A673 (cell line): ENCODE measurements at regions not wholly inside any gene's neighbourhood (a gene's known extent, or its start where the extent isn't known, plus 50 kb on each side); places are given as distances from the start of the nearest gene placed in this dataset.

Experiments used
- BruUV-seq: library from RNA; stranded (reverse); fragments of 400-500 nt; replicated peaks from 2 replicates; lab custom pipeline; 2021; lab: Mats Ljungman, UMichigan
- CTCF ChIA-PET: fragments of 300-600 bp; sonication (Branson Sonifier 250); formaldehyde crosslinking; loops from one replicate; lab custom pipeline; 2022; ENCODE audit warnings: antibody characterized with exemption; lab: Charles Lee
- POLR2A ChIA-PET: fragments of 300-600 bp; sonication (Branson Sonifier 250); formaldehyde crosslinking; loops from one replicate; lab custom pipeline; 2022; ENCODE audit warnings: antibody characterized with exemption; ENCODE audit not compliant: low non-redundant PET; lab: Charles Lee
- DNase-seq: peaks from one replicate; pipeline ENCODE4 v3.0.0-alpha.2; 2015; ENCODE audit warnings: low spot score
- H3K27ac ChIP-seq: fragments of 200-600 bp; sonication (generic); 2 replicates; pipeline ENCODE4 v1.5.1; 2016; ENCODE audit warnings: mixed run types, low read depth, mild to moderate bottlenecking, mixed read lengths, antibody characterized with exemption, low read length; ENCODE audit not compliant: poor library complexity, severe bottlenecking
- H3K27me3 ChIP-seq: fragments of 200-600 bp; sonication (generic); replicated peaks from 2 replicates; pipeline ENCODE4 v1.6.1; 2017; ENCODE audit warnings: mixed run types, low read depth, mild to moderate bottlenecking, mixed read lengths, antibody characterized with exemption, low read length; ENCODE audit not compliant: insufficient read depth, poor library complexity
- H3K36me3 ChIP-seq: fragments of 200-600 bp; sonication (generic); 2 replicates; pipeline ENCODE4 v1.6.1; 2016; ENCODE audit warnings: mixed run types, mild to moderate bottlenecking, mixed read lengths, antibody characterized with exemption, low read length; ENCODE audit not compliant: insufficient read depth, poor library complexity, severe bottlenecking
- H3K4me1 ChIP-seq: fragments of 200-600 bp; sonication (generic); 2 replicates; pipeline ENCODE4 v1.6.1; 2017; ENCODE audit warnings: mixed run types, mild to moderate bottlenecking, mixed read lengths, antibody characterized with exemption, low read length; ENCODE audit not compliant: insufficient read depth, poor library complexity, severe bottlenecking
- H3K4me3 ChIP-seq: fragments of 200-600 bp; sonication (generic); 2 replicates; pipeline ENCODE4 v1.5.1; 2016; ENCODE audit warnings: low read depth, mixed run types, mild to moderate bottlenecking, mixed read lengths, low read length; ENCODE audit not compliant: poor library complexity, severe bottlenecking
- H3K9me3 ChIP-seq: fragments of 200-600 bp; sonication (generic); 2 replicates; pipeline ENCODE4 v1.6.1; 2016; ENCODE audit warnings: mixed run types, low read depth, mild to moderate bottlenecking, mixed read lengths, antibody characterized with exemption, low read length; ENCODE audit not compliant: poor library complexity, severe bottlenecking
- EZH2 ChIP-seq: fragments of 200-600 bp; sonication (generic); IDR thresholded peaks from 2 replicates; pipeline ENCODE4 v1.6.1; 2017; ENCODE audit warnings: borderline replicate concordance, low read depth, mild to moderate bottlenecking, mixed read lengths, antibody characterized with exemption, low read length; ENCODE audit not compliant: poor library complexity, severe bottlenecking
- intact Hi-C: fragments of 100-400 bp; cut with micrococcal nuclease; formaldehyde crosslinking; loops from one replicate; pipeline ENCODE4 v1.10.0; 2022; ENCODE audit not compliant: unreplicated experiment
- TF ChIP-seq, protein P1 (sequence below): fragments of 300-800, 200-600 bp; sonication (generic); conservative IDR thresholded peaks from 2 replicates; pipeline ENCODE4 v1.5.1; 2017; ENCODE audit warnings: low read depth, mild to moderate bottlenecking, antibody characterized with exemption, low read length, moderate library complexity, mixed read lengths

- no peak overlapping the region for H3K27ac ChIP-seq
- no peaks in the 10 kb centered on the region for H3K27me3 ChIP-seq
- no peaks in the 10 kb centered on the region for H3K9me3 ChIP-seq
- H3K4me1 ChIP-seq = peaks cover 15% of the 10 kb centered on the region
- no peaks in the 10 kb centered on the region for H3K36me3 ChIP-seq
- no peak for TF ChIP-seq EZH2
- TF ChIP-seq, protein P1, sequence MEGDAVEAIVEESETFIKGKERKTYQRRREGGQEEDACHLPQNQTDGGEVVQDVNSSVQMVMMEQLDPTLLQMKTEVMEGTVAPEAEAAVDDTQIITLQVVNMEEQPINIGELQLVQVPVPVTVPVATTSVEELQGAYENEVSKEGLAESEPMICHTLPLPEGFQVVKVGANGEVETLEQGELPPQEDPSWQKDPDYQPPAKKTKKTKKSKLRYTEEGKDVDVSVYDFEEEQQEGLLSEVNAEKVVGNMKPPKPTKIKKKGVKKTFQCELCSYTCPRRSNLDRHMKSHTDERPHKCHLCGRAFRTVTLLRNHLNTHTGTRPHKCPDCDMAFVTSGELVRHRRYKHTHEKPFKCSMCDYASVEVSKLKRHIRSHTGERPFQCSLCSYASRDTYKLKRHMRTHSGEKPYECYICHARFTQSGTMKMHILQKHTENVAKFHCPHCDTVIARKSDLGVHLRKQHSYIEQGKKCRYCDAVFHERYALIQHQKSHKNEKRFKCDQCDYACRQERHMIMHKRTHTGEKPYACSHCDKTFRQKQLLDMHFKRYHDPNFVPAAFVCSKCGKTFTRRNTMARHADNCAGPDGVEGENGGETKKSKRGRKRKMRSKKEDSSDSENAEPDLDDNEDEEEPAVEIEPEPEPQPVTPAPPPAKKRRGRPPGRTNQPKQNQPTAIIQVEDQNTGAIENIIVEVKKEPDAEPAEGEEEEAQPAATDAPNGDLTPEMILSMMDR = no peak
- no peak overlapping the region for H3K4me3 ChIP-seq
- BruUV-seq = no TSS peak
- ChIA-PET POLR2A (no interaction called here), CTCF (no interaction called here)
- intact Hi-C loops = no loop called here
- DNase-seq = no peak
Measured at GRCh38 chr12:127118251-127118650, 1148.7 kb upstream of the TMEM132C start.

GRCh38 chr12:127119600-127120140, 1147.3 kb upstream of the TMEM132C start:
- no peak overlapping the region for H3K4me3 ChIP-seq
- H3K36me3 ChIP-seq = no peaks in the 10 kb centered on the region
- no TSS peak for BruUV-seq
- H3K4me1 ChIP-seq = peaks cover 15% of the 10 kb centered on the region
- TF ChIP-seq, protein P1 = no peak
- TF ChIP-seq EZH2 = no peak
- POLR2A ChIA-PET = no interaction called here
- CTCF ChIA-PET = no interaction called here
- intact Hi-C loops = no loop called here
- H3K9me3 ChIP-seq = no peaks in the 10 kb centered on the region
- no peak overlapping the region for H3K27ac ChIP-seq
- no peak for DNase-seq
- no peaks in the 10 kb centered on the region for H3K27me3 ChIP-seq

DNA sequence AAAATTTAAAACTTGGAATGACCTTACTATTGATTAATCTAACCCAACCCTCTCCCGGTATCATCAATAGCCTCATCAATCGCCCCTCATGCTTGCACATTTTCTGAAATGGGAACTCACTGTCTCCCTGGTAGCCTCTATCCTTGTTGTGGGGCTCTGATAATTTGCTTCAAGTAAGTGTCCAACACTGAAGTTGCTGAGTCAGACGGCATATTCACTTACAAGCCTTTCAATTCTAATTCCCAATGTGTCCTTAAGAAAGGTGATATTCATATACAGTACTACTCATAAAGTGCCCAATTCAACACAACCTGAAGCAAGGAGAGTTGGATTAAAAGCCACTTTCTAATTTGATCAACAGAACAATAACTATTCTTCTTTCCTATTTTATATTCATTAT, 1146.1 kb upstream of the TMEM132C start:
- H3K27me3 ChIP-seq = no peaks in the 10 kb centered on the region
- no peak for DNase-seq
- intact Hi-C loops = no loop called here
- H3K4me3 ChIP-seq = no peak overlapping the region
- ChIA-PET CTCF (no interaction called here), POLR2A (no interaction called here)
- peaks cover 11% of the 10 kb centered on the region for H3K4me1 ChIP-seq
- H3K9me3 ChIP-seq = no peaks in the 10 kb centered on the region
- H3K36me3 ChIP-seq = no peaks in the 10 kb centered on the region
- no peak overlapping the region for H3K27ac ChIP-seq
- BruUV-seq = no TSS peak
- TF ChIP-seq EZH2 = no peak
- TF ChIP-seq, protein P1 = no peak
